ENCODE measurements at regions not wholly inside any gene's neighbourhood (a gene's known extent, or its start where the extent isn't known, plus 50 kb on each side); places are given as distances from the start of the nearest gene placed in this dataset.

- TF ChIP-seq IRF1 (CRISPR knock-in tag; IDR thresholded peaks at IDR 0.05), result no peak
- no peak for TF ChIP-seq CTCF (IDR thresholded peaks at IDR 0.05)
These were observed 151.0 kb upstream of the B3GAT1 start for GRCh38 chr11:134562941-134563471.

Measured in WTC11 (cell line).